Lower leg skin (tissue), 3 donors: ENCODE measurements at regions not wholly inside any gene's neighbourhood (a gene's known extent, or its start where the extent isn't known, plus 50 kb on each side); places are given as distances from the start of the nearest gene placed in this dataset.
"Not testable (repeated sequence)": the region's sequence is repeated elsewhere in the genome, so short reads cannot be mapped to it uniquely, and the experiment has no call there.

Experiments used
- POLR2A ChIP-seq, 2 donors: fragments of 450-650 bp; IDR thresholded peaks; one replicate each; pipeline ENCODE4 v1.6.1; 2016 to 2017; ENCODE audit warnings: antibody characterized with exemption in 2 of 2, mild to moderate bottlenecking in 1 of 2, moderate library complexity in 1 of 2
- TF ChIP-seq, protein P1 (sequence below), 3 donors: fragments of 450-650 bp; IDR thresholded peaks; one replicate each; pipeline ENCODE4 v1.5.1; 2016; ENCODE audit warnings: antibody characterized with exemption in 3 of 3, mild to moderate bottlenecking in 3 of 3, moderate library complexity in 2 of 3

DNA sequence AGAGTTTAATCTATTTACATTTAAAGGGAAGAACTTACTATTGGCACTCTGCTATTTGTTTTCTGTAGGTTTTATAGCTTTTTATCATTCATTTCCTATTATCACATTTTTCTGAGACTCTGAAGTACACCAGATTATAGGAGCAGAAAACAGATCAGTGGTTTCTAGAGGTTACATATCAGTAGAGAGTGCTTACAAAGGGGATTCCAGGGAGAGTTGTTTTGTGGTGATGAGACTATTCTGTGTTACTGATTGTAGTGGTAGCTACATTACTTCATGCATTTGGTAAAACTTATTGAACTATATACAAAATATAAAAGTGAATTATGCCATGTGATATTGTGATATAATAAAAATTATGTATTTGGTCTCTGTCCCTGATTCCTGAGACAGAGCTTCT is 259.2 kb downstream of the SPATA31A6 start:
- TF ChIP-seq, protein P1, sequence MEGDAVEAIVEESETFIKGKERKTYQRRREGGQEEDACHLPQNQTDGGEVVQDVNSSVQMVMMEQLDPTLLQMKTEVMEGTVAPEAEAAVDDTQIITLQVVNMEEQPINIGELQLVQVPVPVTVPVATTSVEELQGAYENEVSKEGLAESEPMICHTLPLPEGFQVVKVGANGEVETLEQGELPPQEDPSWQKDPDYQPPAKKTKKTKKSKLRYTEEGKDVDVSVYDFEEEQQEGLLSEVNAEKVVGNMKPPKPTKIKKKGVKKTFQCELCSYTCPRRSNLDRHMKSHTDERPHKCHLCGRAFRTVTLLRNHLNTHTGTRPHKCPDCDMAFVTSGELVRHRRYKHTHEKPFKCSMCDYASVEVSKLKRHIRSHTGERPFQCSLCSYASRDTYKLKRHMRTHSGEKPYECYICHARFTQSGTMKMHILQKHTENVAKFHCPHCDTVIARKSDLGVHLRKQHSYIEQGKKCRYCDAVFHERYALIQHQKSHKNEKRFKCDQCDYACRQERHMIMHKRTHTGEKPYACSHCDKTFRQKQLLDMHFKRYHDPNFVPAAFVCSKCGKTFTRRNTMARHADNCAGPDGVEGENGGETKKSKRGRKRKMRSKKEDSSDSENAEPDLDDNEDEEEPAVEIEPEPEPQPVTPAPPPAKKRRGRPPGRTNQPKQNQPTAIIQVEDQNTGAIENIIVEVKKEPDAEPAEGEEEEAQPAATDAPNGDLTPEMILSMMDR (IDR thresholded peaks at IDR 0.05): not testable (repeated sequence)
- TF ChIP-seq POLR2A (IDR thresholded peaks at IDR 0.05): not testable (repeated sequence)
